SK-N-SH (cell line): ENCODE measurements at regions not wholly inside any gene's neighbourhood (a gene's known extent, or its start where the extent isn't known, plus 50 kb on each side); places are given as distances from the start of the nearest gene placed in this dataset.

Experiments used
- FOSL2 ChIP-seq: IDR thresholded peaks from 2 replicates; pipeline ENCODE4 v1.4.0; 2012; ENCODE audit warnings: low read depth, mild to moderate bottlenecking, moderate library complexity, borderline replicate concordance
- FOXM1 ChIP-seq: IDR thresholded peaks from 2 replicates; pipeline ENCODE4 v1.4.0; 2012; ENCODE audit warnings: low read depth, mild to moderate bottlenecking
- GABPA ChIP-seq: IDR thresholded peaks from 2 replicates; pipeline ENCODE4 v1.4.0; 2012; ENCODE audit warnings: low read depth, mild to moderate bottlenecking
- GATA2 ChIP-seq: sonication (generic); formaldehyde crosslinking; IDR thresholded peaks from 2 replicates; pipeline ENCODE4 v1.5.0; 2020; ENCODE audit warnings: mild to moderate bottlenecking, missing genetic modification reagents
- MEF2A ChIP-seq: IDR thresholded peaks from 2 replicates; pipeline ENCODE4 v1.4.0; 2012; ENCODE audit warnings: low read depth, borderline replicate concordance
- POLR2AphosphoS5 ChIP-seq: IDR thresholded peaks from 2 replicates; pipeline ENCODE4 v1.6.1; 2012; ENCODE audit warnings: low read depth, low read length
- RCOR1 ChIP-seq: fragments of 150-350 bp; IDR thresholded peaks from 2 replicates; pipeline ENCODE4 v1.6.1; 2017; ENCODE audit warnings: antibody characterized with exemption, low read length
- RFX5 ChIP-seq: IDR thresholded peaks from 2 replicates; pipeline ENCODE4 v1.6.1; 2012; ENCODE audit warnings: mild to moderate bottlenecking, improper control_type of control experiment, low read length
- RXRA ChIP-seq: IDR thresholded peaks from 2 replicates; pipeline ENCODE4 v1.4.0; 2012; ENCODE audit warnings: low read depth, mild to moderate bottlenecking, borderline replicate concordance
- SMC3 ChIP-seq: IDR thresholded peaks from 2 replicates; pipeline ENCODE4 v1.6.1; 2012; ENCODE audit warnings: low read depth, low read length, improper control_type of control experiment
- TCF12 ChIP-seq: IDR thresholded peaks from 2 replicates; pipeline ENCODE4 v1.4.0; 2012
- USF2 ChIP-seq: fragments of 150-350 bp; IDR thresholded peaks from 2 replicates; pipeline ENCODE4 v1.6.1; 2017; ENCODE audit warnings: antibody characterized with exemption, low read length, low read depth, borderline replicate concordance
- YY1 ChIP-seq: IDR thresholded peaks from 2 replicates; pipeline ENCODE4 v1.4.0; 2012; ENCODE audit warnings: low read depth, mild to moderate bottlenecking
- TF ChIP-seq, protein P1 (sequence below): IDR thresholded peaks from 2 replicates; pipeline ENCODE4 v1.4.0; 2012; ENCODE audit warnings: low read depth, borderline replicate concordance
- TF ChIP-seq, protein P2 (sequence below): IDR thresholded peaks from 2 replicates; pipeline ENCODE4 v1.4.0; 2012; ENCODE audit warnings: low read depth, borderline replicate concordance
- TF ChIP-seq, protein P3 (sequence below): IDR thresholded peaks from 2 replicates; pipeline ENCODE4 v1.6.1; 2012; ENCODE audit warnings: mild to moderate bottlenecking, low read depth, low read length, moderate library complexity

GRCh38 chr1:198937231-198938031 is 298.6 kb downstream of the PTPRC start (continued):
- TF ChIP-seq, protein P1, sequence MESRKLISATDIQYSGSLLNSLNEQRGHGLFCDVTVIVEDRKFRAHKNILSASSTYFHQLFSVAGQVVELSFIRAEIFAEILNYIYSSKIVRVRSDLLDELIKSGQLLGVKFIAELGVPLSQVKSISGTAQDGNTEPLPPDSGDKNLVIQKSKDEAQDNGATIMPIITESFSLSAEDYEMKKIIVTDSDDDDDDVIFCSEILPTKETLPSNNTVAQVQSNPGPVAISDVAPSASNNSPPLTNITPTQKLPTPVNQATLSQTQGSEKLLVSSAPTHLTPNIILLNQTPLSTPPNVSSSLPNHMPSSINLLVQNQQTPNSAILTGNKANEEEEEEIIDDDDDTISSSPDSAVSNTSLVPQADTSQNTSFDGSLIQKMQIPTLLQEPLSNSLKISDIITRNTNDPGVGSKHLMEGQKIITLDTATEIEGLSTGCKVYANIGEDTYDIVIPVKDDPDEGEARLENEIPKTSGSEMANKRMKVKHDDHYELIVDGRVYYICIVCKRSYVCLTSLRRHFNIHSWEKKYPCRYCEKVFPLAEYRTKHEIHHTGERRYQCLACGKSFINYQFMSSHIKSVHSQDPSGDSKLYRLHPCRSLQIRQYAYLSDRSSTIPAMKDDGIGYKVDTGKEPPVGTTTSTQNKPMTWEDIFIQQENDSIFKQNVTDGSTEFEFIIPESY: no peak
- TF ChIP-seq RCOR1 (no peak), FOSL2 (no peak), POLR2AphosphoS5 (peak; percentile 89), SMC3 (no peak), RXRA (no peak), MEF2A (no peak), GABPA (no peak), USF2 (peak; percentile 51), FOXM1 (no peak), TCF12 (no peak), RFX5 (no peak; the same call in 1 of the 2 replicates), YY1 (no peak), GATA2 (CRISPR knock-in tag) (no peak)
- TF ChIP-seq, protein P2, sequence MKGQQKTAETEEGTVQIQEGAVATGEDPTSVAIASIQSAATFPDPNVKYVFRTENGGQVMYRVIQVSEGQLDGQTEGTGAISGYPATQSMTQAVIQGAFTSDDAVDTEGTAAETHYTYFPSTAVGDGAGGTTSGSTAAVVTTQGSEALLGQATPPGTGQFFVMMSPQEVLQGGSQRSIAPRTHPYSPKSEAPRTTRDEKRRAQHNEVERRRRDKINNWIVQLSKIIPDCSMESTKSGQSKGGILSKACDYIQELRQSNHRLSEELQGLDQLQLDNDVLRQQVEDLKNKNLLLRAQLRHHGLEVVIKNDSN: peak; percentile 90
- TF ChIP-seq, protein P3, sequence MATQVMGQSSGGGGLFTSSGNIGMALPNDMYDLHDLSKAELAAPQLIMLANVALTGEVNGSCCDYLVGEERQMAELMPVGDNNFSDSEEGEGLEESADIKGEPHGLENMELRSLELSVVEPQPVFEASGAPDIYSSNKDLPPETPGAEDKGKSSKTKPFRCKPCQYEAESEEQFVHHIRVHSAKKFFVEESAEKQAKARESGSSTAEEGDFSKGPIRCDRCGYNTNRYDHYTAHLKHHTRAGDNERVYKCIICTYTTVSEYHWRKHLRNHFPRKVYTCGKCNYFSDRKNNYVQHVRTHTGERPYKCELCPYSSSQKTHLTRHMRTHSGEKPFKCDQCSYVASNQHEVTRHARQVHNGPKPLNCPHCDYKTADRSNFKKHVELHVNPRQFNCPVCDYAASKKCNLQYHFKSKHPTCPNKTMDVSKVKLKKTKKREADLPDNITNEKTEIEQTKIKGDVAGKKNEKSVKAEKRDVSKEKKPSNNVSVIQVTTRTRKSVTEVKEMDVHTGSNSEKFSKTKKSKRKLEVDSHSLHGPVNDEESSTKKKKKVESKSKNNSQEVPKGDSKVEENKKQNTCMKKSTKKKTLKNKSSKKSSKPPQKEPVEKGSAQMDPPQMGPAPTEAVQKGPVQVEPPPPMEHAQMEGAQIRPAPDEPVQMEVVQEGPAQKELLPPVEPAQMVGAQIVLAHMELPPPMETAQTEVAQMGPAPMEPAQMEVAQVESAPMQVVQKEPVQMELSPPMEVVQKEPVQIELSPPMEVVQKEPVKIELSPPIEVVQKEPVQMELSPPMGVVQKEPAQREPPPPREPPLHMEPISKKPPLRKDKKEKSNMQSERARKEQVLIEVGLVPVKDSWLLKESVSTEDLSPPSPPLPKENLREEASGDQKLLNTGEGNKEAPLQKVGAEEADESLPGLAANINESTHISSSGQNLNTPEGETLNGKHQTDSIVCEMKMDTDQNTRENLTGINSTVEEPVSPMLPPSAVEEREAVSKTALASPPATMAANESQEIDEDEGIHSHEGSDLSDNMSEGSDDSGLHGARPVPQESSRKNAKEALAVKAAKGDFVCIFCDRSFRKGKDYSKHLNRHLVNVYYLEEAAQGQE: 0 out of 2 replicates have a peak, but pooled peaks have one; percentile 39
- TF ChIP-seq, all 33 proteins: peak for 10
